ENCODE measurements at regions not wholly inside any gene's neighbourhood (a gene's known extent, or its start where the extent isn't known, plus 50 kb on each side); places are given as distances from the start of the nearest gene placed in this dataset.

- Mint-ChIP-seq H3K27ac (no peak overlapping the region), H3K36me3 (no peaks in the 10 kb centered on the region), H3K4me1 (no peaks in the 10 kb centered on the region), H3K27me3 (no peaks in the 10 kb centered on the region), H3K9me3 (peaks cover 0 to 5% (median 0%) of the 10 kb centered on the region in 3 donors), H3K4me3 (no peak overlapping the region)
These were observed 313.8 kb downstream of the HDGFL1 start for GRCh38 chr6:22883061-22883717.

DNA sequence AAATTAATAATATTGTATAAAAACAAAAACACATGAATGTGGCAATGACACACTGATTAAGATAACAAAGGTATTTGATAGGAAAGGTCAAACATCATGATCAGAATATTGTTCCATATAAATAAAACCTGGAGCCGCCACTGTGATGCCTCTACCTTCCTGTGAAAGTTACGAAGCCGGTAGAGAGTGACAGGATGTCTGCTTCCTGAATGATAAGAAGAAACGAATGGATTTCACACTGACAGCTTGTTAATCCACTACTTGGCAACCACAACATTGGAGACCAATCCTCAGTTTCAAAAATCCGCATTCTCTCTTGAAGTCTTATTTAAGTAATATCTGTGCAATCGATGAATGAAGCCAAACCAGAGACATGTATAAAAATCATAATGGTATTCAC is 315.1 kb downstream of the HDGFL1 start:
- H3K27ac Mint-ChIP-seq = no peak overlapping the region
- H3K27me3 Mint-ChIP-seq = no peaks in the 10 kb centered on the region
- H3K4me3 Mint-ChIP-seq = no peak overlapping the region
- H3K36me3 Mint-ChIP-seq = no peaks in the 10 kb centered on the region
- H3K4me1 Mint-ChIP-seq = no peaks in the 10 kb centered on the region
- H3K9me3 Mint-ChIP-seq = peaks cover 0 to 5% (median 0%) of the 10 kb centered on the region in 3 donors

DNA sequence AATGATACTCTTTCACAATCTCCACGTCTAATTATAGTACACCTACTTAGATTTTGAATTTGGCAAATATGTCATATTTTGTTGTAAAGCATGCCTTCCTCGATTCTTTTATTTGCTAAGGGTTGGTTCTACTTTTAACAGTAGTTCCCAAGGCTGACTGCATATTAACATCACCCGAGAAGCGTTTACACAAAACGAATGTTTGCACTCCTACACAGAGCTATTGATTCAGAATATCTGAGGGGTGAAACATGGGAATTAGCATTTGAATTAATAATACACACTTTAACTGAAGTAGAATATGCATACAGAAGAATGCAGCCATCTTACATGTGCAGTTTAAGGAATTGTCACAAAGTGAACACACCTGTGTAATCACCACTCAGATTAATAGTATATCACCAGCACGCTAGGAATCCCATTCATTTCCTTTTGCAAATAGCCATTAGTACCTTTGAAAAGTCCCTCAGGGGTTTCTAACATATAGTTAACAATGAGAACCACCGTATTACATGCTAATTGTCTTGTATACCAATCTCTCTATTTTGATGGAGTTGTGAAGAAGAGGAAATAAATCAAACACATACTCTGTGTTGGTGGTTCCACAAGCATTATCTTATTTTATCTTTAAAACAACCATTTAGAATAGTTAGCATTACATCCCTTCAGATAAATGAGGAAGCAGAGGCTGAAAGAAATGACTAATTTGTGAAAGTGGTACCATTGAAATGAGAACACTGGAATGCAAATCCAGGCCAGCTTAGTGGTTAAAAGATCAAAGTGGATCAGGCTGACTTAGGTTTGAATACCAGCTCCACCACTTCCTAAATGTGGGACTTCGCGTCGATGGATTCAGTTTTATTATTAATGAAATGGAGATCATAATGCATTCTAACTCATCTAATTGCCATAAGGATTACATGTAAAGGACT is 317.6 kb downstream of the HDGFL1 start:
- no peak overlapping the region for H3K4me3 Mint-ChIP-seq
- peaks cover 0 to 5% (median 0%) of the 10 kb centered on the region in 3 donors for H3K9me3 Mint-ChIP-seq
- H3K27me3 Mint-ChIP-seq = no peaks in the 10 kb centered on the region
- no peak overlapping the region for H3K27ac Mint-ChIP-seq
- H3K36me3 Mint-ChIP-seq = no peaks in the 10 kb centered on the region
- no peaks in the 10 kb centered on the region for H3K4me1 Mint-ChIP-seq

GRCh38 chr6:22888163-22888752 is 318.9 kb downstream of the HDGFL1 start:
- H3K4me1 Mint-ChIP-seq = no peaks in the 10 kb centered on the region
- peaks cover 0 to 5% (median 0%) of the 10 kb centered on the region in 3 donors for H3K9me3 Mint-ChIP-seq
- H3K36me3 Mint-ChIP-seq = no peaks in the 10 kb centered on the region
- no peaks in the 10 kb centered on the region for H3K27me3 Mint-ChIP-seq
- no peak overlapping the region for H3K4me3 Mint-ChIP-seq
- H3K27ac Mint-ChIP-seq = no peak overlapping the region

GRCh38 chr6:22891934-22892333 is 322.6 kb downstream of the HDGFL1 start:
- no peaks in the 10 kb centered on the region for H3K9me3 Mint-ChIP-seq
- H3K36me3 Mint-ChIP-seq = no peaks in the 10 kb centered on the region
- H3K4me1 Mint-ChIP-seq = no peaks in the 10 kb centered on the region
- H3K27me3 Mint-ChIP-seq = no peaks in the 10 kb centered on the region
- no peak overlapping the region for H3K27ac Mint-ChIP-seq
- no peak overlapping the region for H3K4me3 Mint-ChIP-seq

- no peaks in the 10 kb centered on the region for H3K36me3 Mint-ChIP-seq
- H3K27ac Mint-ChIP-seq = no peak overlapping the region
- no peaks in the 10 kb centered on the region for H3K9me3 Mint-ChIP-seq
- no peaks in the 10 kb centered on the region for H3K4me1 Mint-ChIP-seq
- no peaks in the 10 kb centered on the region for H3K27me3 Mint-ChIP-seq
- no peak overlapping the region for H3K4me3 Mint-ChIP-seq
These were observed 323.1 kb downstream of the HDGFL1 start for GRCh38 chr6:22892452-22892851.

DNA sequence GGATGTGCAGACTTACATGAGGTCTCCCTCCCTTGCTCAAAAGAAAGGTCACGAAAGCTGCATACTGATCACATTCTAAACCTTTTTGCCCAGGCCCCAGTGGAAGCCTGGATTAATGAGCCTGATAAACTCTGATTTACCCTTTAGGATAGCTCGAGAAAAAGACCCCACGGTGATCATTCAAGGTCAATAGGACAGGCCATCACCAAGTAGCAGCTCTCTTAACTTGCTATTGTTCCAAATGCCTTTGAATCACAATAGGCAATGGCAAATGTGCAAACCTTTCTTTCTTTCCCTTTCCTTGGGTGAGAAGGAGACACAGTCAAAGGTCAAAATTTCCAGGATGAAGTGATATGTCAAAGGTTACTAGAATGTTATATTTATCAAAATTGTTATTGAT is 327.3 kb downstream of the HDGFL1 start:
- peaks cover 0 to 1% (median 0%) of the 10 kb centered on the region in 3 donors for H3K9me3 Mint-ChIP-seq
- no peak overlapping the region for H3K4me3 Mint-ChIP-seq
- H3K4me1 Mint-ChIP-seq = no peaks in the 10 kb centered on the region
- no peaks in the 10 kb centered on the region for H3K36me3 Mint-ChIP-seq
- H3K27me3 Mint-ChIP-seq = no peaks in the 10 kb centered on the region
- H3K27ac Mint-ChIP-seq = no peak overlapping the region

DNA sequence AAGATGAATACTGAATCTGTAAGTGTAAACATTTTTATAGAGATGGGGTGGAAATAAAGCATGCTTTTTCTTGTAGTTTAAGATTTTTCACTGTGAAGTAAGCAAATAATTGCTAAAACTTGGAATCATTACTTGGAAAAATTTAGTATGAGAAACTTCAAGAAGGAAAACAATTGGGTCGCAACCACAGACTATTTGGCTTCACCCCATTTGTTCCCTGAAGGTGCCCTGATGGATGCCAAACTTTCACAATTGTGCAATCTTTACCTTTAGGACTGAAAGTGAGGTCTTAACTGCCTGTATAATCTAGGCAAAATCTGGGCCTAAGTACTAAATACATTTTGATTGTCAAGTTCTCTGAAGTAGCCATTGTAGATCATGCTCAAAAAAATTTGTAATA is 330.1 kb downstream of the HDGFL1 start:
- Mint-ChIP-seq H3K4me1 (no peaks in the 10 kb centered on the region), H3K27me3 (no peaks in the 10 kb centered on the region), H3K36me3 (no peaks in the 10 kb centered on the region), H3K27ac (no peak overlapping the region), H3K4me3 (no peak overlapping the region), H3K9me3 (peaks cover 0 to 2% (median 1%) of the 10 kb centered on the region in 3 donors)

DNA sequence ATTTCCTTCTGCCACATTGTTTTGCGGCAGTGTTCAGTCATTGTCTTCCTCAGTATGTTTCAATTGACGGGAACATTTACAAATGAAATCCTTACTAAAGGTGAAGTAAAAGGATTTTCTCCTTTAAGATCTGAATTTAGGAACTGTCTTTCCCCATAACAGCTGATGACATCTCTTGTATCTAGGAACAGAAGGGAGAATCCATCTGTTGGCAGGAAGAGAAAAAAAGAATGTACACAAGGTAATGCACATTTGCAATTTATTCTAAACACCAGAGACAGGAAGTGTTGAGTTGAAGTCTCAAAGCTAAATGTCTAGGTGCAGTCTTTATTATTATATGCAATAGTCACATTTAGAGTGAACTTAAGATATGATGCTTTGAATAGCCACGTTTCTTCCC is 334.5 kb downstream of the HDGFL1 start:
- H3K27me3 Mint-ChIP-seq = no peaks in the 10 kb centered on the region
- peaks cover 0 to 3% (median 0%) of the 10 kb centered on the region in 3 donors for H3K4me1 Mint-ChIP-seq
- H3K36me3 Mint-ChIP-seq = no peaks in the 10 kb centered on the region
- H3K4me3 Mint-ChIP-seq = no peak overlapping the region
- H3K9me3 Mint-ChIP-seq = peaks cover 0 to 3% (median 3%) of the 10 kb centered on the region in 3 donors
- no peak overlapping the region for H3K27ac Mint-ChIP-seq

DNA sequence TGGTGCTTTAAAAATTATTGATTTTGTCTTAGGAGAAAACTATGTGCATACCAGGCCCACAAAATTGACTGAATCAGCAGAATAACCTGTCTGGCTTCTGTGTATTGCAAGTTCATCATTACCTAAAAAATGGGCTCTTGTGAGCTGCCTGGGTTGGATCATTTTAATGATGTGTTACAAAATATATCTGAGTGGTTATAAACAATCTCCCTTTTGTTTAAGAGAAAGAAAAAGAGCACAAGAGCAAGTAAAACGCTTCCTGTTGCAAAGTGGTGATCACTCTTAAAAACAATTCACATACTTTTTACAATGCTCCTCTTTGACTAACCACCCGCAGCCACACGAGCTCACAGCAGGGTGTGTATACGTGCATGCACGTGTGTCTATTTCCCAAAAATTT is 335.1 kb downstream of the HDGFL1 start:
- Mint-ChIP-seq H3K9me3 (peaks cover 0 to 7% (median 3%) of the 10 kb centered on the region in 3 donors), H3K36me3 (no peaks in the 10 kb centered on the region), H3K27me3 (no peaks in the 10 kb centered on the region), H3K4me3 (no peak overlapping the region), H3K27ac (no peak overlapping the region), H3K4me1 (peaks cover 0 to 3% (median 0%) of the 10 kb centered on the region in 3 donors)

GRCh38 chr6:22906091-22906549 is 336.8 kb downstream of the HDGFL1 start:
- no peaks in the 10 kb centered on the region for H3K36me3 Mint-ChIP-seq
- no peaks in the 10 kb centered on the region for H3K27me3 Mint-ChIP-seq
- H3K4me1 Mint-ChIP-seq = peaks cover 0 to 3% (median 0%) of the 10 kb centered on the region in 3 donors
- H3K9me3 Mint-ChIP-seq = peaks cover 0 to 7% (median 3%) of the 10 kb centered on the region in 3 donors
- H3K4me3 Mint-ChIP-seq = no peak overlapping the region
- no peak overlapping the region for H3K27ac Mint-ChIP-seq

DNA sequence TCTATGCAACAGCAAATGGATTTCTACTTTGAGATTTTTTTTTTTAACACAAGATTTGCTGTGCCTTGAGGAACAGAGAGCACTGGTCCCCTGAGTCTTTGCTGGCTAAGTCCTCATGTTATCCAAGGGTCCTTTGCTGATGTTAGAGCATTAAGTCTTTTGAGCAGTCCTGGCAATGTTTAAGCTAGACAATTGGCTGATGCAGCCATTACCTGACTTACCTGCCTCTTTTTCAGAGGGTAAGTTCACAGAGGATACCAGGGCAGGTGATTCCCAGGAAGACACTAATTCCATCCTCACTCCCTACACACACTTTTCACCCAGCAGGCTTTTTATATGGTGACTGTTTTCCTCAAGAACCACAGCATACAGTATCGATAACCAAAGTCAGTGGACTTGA is 337.7 kb downstream of the HDGFL1 start:
- H3K36me3 Mint-ChIP-seq = no peaks in the 10 kb centered on the region
- peaks cover 0 to 3% (median 0%) of the 10 kb centered on the region in 3 donors for H3K4me1 Mint-ChIP-seq
- H3K9me3 Mint-ChIP-seq = peaks cover 0 to 7% (median 3%) of the 10 kb centered on the region in 3 donors
- no peak overlapping the region for H3K27ac Mint-ChIP-seq
- H3K4me3 Mint-ChIP-seq = no peak overlapping the region
- H3K27me3 Mint-ChIP-seq = no peaks in the 10 kb centered on the region

DNA sequence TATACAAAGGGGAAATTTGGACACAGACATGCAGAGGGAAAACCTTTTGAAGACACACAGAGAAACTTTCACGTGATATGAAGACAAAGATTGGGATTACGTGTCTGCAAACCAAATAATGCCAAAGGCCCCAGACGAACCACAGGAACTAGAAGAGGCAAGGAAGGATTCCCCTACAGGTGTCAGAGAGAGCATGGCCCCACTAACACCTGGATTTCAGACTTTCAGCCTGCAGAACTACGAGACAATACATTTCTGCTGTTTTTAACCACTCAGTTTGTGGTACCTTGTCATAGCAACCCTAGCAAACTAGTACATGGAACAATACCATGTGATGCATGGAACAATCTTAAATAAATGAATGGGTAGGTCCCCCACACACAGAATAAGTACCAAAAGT is 341.0 kb downstream of the HDGFL1 start:
- Mint-ChIP-seq H3K4me1 (peaks cover 0 to 3% (median 0%) of the 10 kb centered on the region in 3 donors), H3K27me3 (no peaks in the 10 kb centered on the region), H3K4me3 (no peak overlapping the region), H3K27ac (no peak overlapping the region), H3K9me3 (peaks cover 0 to 4% (median 4%) of the 10 kb centered on the region in 3 donors), H3K36me3 (no peaks in the 10 kb centered on the region)

GRCh38 chr6:22913612-22914011 is 344.2 kb downstream of the HDGFL1 start:
- H3K36me3 Mint-ChIP-seq = no peaks in the 10 kb centered on the region
- no peak overlapping the region for H3K27ac Mint-ChIP-seq
- H3K27me3 Mint-ChIP-seq = no peaks in the 10 kb centered on the region
- H3K4me1 Mint-ChIP-seq = peaks cover 0 to 2% (median 0%) of the 10 kb centered on the region in 3 donors
- no peak overlapping the region for H3K4me3 Mint-ChIP-seq
- H3K9me3 Mint-ChIP-seq = peaks cover 2 to 7% (median 4%) of the 10 kb centered on the region in 3 donors

DNA sequence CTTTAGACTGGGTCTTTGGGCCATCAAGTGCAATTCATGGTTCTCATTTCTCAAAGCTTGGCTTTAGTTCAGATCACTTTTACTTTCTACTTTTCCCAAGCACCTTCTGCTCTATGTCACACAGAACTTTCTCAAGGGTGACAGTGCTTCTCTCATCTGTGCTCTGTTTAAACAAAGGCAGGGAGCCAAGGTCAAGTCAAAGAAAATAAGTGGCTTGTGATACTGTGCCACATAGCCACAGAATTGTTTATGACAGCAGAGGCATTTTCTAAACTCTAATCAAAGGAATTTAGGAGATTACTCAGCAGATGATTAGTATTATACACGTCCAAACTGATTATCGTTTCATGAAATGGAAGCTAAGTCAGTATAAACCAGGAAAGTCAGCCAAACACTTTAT is 348.0 kb downstream of the HDGFL1 start:
- Mint-ChIP-seq H3K36me3 (peaks cover 2% of the 10 kb centered on the region), H3K4me3 (no peak overlapping the region), H3K27ac (no peak overlapping the region), H3K27me3 (no peaks in the 10 kb centered on the region), H3K4me1 (peaks cover 0 to 2% (median 0%) of the 10 kb centered on the region in 3 donors), H3K9me3 (peaks cover 2 to 10% (median 3%) of the 10 kb centered on the region in 3 donors)
